Inflammatory macrophage treated with lipopolysaccharide for 1 hour (primary cell): ENCODE measurements at regions not wholly inside any gene's neighbourhood (a gene's known extent, or its start where the extent isn't known, plus 50 kb on each side); places are given as distances from the start of the nearest gene placed in this dataset.

Experiments used
- DNase-seq, 2 donors: peaks; one replicate each; pipeline ENCODE4 v3.0.0-alpha.2; 2020 to 2022

GRCh38 chr2:160970052-160970965 lies 189.9 kb upstream of the TANK start:
- DNase-seq: peak; percentile 33 to 52

DNA sequence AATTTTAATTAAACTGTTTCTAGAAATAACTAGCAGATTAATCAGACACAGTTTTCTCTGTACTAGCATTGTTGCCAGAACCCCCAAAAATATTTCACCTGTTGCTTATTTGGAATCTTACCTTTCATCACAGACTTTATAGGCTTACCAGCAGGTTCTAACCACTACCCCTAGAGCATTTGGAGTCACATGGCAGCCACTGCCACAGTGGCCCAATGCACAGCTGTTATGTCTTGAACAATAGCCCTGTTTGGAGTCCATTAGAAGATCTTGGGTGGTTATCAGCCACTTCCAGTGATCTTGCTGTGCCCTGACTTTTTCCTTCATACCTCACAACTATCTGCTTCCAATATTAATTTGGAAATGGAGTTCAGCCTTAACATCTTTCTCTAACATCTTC lies 186.2 kb upstream of the TANK start:
- DNase-seq: no peak

- no peak for DNase-seq
These were observed 185.4 kb upstream of the TANK start for GRCh38 chr2:160974803-160975202.

DNA sequence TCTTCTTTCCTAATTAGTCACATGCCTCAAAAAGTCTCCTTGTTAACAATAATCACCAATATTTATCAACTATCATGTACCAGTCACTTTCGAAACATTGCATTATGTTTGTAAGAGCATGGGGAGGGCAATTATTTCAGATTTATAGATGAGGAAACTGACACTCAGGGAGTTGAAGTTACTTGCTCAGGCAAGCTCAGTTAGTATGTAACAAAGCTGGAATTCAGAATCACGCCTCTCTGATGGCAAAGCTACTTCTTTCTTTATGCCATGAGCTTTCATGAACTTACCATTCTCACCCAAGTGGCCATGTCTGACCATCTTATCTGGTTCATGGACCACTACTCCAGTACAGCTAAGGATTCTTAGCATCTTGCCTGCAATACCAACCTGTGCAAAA lies 183.4 kb upstream of the TANK start:
- no peak for DNase-seq

- no peak for DNase-seq
These were observed 182.9 kb upstream of the TANK start for GRCh38 chr2:160977376-160977775.

DNA sequence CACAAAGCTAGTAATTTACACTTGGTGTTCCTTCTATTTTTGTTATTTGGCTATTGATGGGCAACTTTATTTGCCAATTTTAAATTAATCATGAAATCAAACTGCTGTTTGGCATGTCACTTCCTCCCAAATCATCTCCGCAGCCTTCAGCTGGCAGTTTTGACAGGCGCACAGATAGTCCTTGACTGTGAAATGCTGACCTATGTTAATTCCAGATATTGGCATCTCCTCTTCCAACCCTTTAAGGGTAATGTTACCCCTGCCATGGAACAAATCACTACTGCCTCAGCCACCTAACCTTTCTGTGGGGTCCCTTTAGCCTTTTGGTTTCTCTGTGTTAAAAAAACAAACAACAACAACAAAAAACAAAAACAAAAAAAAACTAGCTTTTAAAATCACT lies 182.4 kb upstream of the TANK start:
- DNase-seq: no peak

DNA sequence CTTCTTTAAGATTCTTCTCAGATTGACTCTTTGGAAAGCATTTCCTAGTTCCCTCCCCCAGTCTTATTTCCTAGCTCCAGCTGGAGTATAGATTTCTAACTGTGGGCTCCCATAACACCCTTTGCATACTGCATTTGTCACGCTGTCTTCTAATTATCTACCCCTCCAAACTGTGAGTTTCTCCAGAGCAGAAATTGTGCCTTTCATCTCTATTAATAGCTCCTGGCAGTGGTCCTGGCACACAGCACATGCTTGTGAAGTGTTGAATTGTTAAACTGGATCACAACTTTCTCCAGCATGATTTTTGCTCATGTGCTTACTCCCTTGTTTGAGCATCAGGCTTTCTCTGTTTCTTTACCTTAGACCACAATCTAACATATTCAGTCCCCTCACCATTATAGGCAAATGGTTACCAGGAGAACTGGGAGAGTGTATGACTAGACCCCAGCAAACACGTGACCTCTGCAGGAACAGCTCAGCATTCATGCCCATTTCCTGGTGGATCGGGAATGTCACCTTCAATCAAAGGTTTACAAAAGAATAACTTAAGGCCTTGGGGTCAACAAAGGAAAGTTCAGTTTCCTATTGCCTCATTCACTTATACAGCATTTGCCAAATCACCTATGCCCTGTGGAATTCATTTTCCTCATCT lies 175.7 kb upstream of the TANK start:
- no peak for DNase-seq

GRCh38 chr2:160989778-160990177 lies 170.4 kb upstream of the TANK start:
- DNase-seq: no peak

GRCh38 chr2:160993654-160994061 lies 166.6 kb upstream of the TANK start:
- no peak for DNase-seq

DNA sequence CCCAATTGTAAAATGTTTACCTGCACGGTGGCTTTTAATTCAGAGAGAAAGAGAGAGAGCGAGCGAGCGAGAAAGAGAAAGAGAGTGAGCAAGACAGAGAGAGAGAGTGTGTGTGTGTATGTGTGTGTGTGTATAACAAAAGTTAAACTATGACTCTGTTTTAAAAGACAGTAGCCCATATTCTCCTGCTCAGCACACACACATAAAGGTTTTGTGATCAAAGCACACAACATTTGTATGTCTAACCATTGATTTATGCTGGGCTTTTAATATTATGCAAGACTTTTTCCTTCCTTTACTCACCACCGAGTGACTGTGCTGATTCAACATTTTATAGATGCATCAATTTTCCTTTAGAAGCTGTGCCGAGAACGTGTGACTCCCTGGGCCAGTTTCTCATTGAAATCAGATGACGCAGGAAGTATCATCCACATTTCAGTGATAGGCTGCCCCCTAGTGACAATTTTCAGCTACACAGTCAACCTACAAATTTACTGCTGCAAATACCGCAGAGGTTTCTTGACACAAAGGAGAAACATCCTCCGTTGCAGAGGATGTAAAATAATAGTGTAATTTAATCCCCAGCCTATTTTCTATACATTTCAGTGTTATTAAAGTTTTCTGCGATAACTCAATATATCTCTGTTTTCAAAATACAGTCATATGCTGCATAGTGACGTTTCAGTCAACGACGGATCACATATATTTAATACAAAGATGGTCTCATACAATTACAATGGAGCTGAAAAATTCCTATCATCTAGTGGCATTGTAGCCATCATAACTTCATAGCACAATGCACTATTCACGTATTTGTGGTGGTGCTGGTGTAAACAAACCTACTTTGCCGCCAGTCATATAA lies 165.9 kb upstream of the TANK start:
- DNase-seq: peak; percentile 71 to 96

- no peak for DNase-seq
These were observed 163.6 kb upstream of the TANK start for GRCh38 chr2:160996584-160996983.

GRCh38 chr2:161004379-161004778 lies 155.8 kb upstream of the TANK start:
- DNase-seq: no peak

DNA sequence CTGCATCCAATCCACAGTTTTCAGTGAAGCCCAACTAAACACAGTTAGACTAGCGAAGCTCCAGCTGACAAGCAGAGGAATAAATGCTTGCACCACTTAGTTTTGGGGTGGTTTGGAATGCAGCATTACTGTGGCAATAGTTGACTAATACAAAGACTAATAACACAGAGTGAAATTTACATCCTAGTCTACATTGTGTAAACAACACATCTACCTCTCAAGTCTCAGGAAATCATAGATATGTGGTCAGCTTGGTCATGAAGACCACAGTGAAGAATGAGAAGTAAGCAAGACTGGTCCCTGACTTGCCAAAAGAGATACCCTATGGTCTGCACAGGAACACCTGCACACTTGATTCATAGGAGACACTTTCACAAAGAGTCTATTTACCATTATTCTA lies 155.1 kb upstream of the TANK start:
- DNase-seq: no peak

- DNase-seq: no peak
These were observed 151.9 kb upstream of the TANK start for GRCh38 chr2:161008311-161008710.

DNA sequence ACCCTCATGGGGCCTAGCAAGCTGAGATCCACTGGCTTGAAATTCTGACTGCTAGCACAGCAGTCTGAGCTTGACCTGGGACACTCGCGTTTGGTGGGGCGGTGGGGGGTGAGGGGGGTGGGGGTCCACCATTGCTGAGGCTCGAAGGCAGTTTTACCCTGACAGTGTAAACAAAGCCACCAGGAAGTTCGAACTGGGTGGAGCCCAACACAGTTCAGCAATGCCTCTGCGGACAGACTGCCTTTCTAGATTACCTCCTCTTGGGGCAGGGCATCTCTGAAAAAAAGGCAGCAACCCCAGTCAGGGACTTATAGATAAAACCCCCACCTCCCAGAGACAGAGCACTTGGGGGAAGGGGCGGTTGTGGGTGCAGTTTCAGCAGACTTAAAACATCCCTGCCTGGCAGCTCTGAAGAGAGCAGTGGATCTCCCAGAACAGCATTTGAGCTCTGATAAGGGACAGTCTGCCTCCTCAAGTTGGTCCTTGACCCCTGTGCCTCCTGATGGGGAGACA lies 149.7 kb upstream of the TANK start:
- no peak for DNase-seq

DNA sequence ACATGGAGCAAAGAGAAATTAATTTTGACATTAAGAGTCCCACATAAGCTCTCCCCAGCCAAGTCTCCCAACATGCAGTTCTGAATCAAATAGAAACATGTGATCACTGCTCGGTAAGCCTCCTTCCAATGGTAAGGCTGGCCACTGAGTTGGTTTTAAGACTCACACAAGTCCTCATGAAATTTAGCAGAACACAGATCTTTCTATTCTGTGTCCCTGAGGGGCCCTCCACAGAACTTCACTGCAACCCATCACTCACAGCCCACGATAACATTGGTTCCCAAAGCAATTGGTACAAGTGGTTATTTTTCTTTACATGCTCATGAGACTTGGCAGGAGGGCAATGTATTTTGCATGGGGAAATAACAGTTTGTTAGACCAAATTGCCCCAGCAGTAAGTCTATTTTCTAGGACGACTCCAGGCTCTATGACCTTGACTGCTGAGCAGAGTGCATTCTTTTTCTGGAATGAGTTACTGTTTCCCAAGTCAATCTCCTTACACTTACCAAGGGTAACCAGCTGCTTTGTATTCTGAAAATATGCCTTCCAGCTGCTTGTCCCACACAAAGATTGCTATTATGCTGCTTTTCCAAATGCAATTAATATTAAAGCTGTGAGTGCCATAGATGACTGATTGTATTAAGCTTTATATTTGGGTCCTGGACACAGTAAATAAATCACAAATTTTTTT lies 142.3 kb upstream of the TANK start:
- DNase-seq: no peak

GRCh38 chr2:161019311-161019710 lies 140.9 kb upstream of the TANK start:
- no peak for DNase-seq

- no peak for DNase-seq
These were observed 139.8 kb upstream of the TANK start for GRCh38 chr2:161020437-161020836.

GRCh38 chr2:161028581-161028980 lies 131.6 kb upstream of the TANK start:
- no peak for DNase-seq

DNA sequence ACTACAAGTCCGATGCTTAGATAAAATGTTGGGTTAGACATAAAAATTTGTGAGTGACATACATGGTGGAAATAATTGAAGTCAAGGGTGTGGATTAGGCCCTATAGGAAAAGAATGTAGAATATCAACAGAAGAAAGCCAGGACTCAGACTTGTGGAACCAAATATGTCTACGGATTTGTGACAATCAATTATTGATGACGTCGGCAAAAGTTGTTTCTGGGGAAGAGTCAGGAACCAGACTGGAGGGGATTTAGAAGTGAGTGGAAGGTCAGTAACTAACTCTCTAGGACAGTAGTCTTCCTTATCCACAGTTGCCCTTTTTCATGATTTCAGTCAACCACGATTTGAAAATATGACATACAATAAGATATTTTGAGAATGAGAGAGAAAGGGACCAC lies 130.9 kb upstream of the TANK start:
- no peak for DNase-seq

DNA sequence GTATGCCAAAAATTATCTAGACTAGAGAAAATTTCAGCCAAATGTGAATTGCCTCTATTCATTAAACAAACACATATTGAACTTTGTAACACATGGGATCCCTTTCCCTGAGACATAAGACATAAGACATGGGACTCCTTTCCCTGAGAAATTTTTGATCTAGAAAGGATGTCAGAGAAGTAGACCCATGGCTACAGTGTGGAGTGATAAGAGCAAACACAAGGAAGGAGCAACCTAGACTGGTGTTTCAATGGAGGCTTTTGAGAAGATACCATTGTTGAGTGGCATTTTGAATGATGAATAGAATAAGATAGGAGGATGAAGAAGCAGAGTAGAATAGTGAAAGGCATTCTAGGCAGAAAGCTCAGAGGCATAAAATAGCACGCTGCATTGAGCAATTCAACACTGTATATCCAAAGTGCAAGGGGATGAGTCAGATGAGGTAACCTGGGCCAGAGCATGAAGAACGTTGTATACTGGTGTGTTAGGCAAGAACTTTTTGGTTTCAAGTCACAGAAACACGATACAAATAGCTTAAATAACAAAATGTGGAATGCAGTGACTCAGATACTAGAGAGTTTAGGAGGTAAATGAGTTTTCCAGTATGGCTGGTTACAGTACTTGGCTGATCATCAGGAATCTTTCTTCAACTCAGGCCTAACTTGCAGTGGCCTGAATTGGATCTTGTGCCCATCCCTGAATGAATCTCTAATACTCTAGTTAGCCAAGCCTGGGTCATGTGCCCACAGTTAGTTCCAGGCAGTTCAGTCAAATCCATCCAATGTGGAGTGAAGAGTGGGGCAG lies 129.8 kb upstream of the TANK start:
- DNase-seq: peak in 1 of 2 donors; percentile 1

DNA sequence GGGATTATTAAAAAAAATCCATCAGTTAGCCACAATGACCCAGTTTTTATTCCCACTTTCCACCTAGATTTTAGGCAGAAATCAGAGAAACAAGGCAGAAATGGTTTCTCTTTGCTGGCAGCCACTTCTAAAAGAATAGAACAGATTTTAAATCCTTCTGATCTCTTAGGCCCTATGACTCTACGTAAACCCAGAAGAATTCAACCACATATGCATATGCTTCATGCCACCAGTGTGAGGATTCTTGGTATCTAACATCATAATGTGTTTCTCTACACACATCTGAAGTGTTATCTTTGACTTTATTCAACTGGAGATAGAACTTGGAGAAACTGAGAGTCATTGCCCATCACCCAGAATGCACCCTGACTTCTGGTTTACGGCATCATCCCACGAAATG lies 128.7 kb upstream of the TANK start:
- DNase-seq: no peak
